Endothelial cell of umbilical vein (primary cell): ENCODE measurements at regions not wholly inside any gene's neighbourhood (a gene's known extent, or its start where the extent isn't known, plus 50 kb on each side); places are given as distances from the start of the nearest gene placed in this dataset.

Experiments used
- BruUV-seq: library from RNA; stranded (reverse); fragments of 400-500 nt; replicated peaks from 2 replicates; lab custom pipeline; 2021; lab: Mats Ljungman, UMichigan
- CTCF ChIA-PET: fragments of 300-600, 350-600 bp; sonication (Branson Sonifier 250); formaldehyde crosslinking; loops from one replicate; lab custom pipeline; 2021; ENCODE audit warnings: antibody characterized with exemption, inconsistent platforms; lab: Charles Lee
- POLR2A ChIA-PET: fragments of 300-600, 350-600 bp; sonication (Branson Sonifier 250); formaldehyde crosslinking; loops from one replicate; lab custom pipeline; 2021; ENCODE audit warnings: antibody characterized with exemption, inconsistent platforms; lab: Charles Lee
- DNase-seq: peaks from one replicate; pipeline ENCODE4 v3.0.0-alpha.2; 2011; ENCODE audit warnings: low read depth, low spot score
- FAIRE-seq: peaks from 2 replicates; lab custom pipeline; 2011; peaks lifted over from hg19 to GRCh38; lab: Jason Lieb, UNC
- H2AFZ ChIP-seq: 2 replicates; pipeline ENCODE4 v1.6.0; 2012; ENCODE audit warnings: low read depth, low read length, control low read depth, inconsistent platforms
- H3K27ac ChIP-seq: 2 replicates; pipeline ENCODE4 v1.5.1; 2011; ENCODE audit warnings: low read depth, mild to moderate bottlenecking, control low read depth, low read length, moderate library complexity; ENCODE audit not compliant: insufficient read depth
- H3K27me3 ChIP-seq, 2 experiments: 2 replicates each; pipeline versions ENCODE4 v1.6.0 to v1.6.1; 2011; ENCODE audit warnings: low read length in 2 of 2, mixed read lengths in 1 of 2; ENCODE audit not compliant: control insufficient read depth in 2 of 2, insufficient read depth in 2 of 2
- H3K36me3 ChIP-seq, 2 experiments: 2 replicates in 1 of 2; 3 replicates in 1 of 2; pipeline ENCODE4 v1.5.1; 2011; ENCODE audit warnings: low read length in 2 of 2, mild to moderate bottlenecking in 1 of 2, moderate library complexity in 1 of 2; ENCODE audit not compliant: control insufficient read depth in 2 of 2, insufficient read depth in 2 of 2; ENCODE audit errors: extremely low read depth in 1 of 2
- H3K4me1 ChIP-seq: 3 replicates; pipeline ENCODE4 v1.5.1; 2011; ENCODE audit warnings: mild to moderate bottlenecking, low read length; ENCODE audit not compliant: control insufficient read depth, insufficient read depth; ENCODE audit errors: extremely low read depth
- H3K4me2 ChIP-seq: 2 replicates; pipeline ENCODE4 v1.6.1; 2011; ENCODE audit warnings: low read length, control low read depth, mixed read lengths; ENCODE audit not compliant: insufficient read depth
- H3K4me3 ChIP-seq, 3 experiments: fragments of 200-600 bp in 1 of 3; sonication (generic), shearing (Covaris generic) in 1 of 3; replicated peaks in 1 of 3; 2 replicates each; pipeline ENCODE4 v1.5.1; 2011 to 2016; ENCODE audit warnings: control low read depth in 3 of 3, low read length in 3 of 3, mild to moderate bottlenecking in 2 of 3, inconsistent platforms in 1 of 3, low read depth in 1 of 3, moderate library complexity in 1 of 3; ENCODE audit not compliant: insufficient read depth in 1 of 3
- H3K79me2 ChIP-seq: 2 replicates; pipeline ENCODE4 v1.6.0; 2012; ENCODE audit warnings: low read length, inconsistent platforms; ENCODE audit not compliant: control insufficient read depth, insufficient read depth
- H3K9ac ChIP-seq: replicated peaks from 2 replicates; pipeline ENCODE3; 2011; ENCODE audit warnings: low read length, control low read depth; ENCODE audit not compliant: insufficient read depth; ENCODE audit errors: extremely low read depth
- H3K9me1 ChIP-seq: replicated peaks from 3 replicates; pipeline ENCODE4 v1.6.0; 2011; ENCODE audit warnings: mild to moderate bottlenecking, low read length; ENCODE audit not compliant: control insufficient read depth, insufficient read depth; ENCODE audit errors: extremely low read depth
- H3K9me3 ChIP-seq: replicated peaks from 2 replicates; pipeline ENCODE4 v1.5.1; 2012; ENCODE audit warnings: low read length, inconsistent platforms; ENCODE audit not compliant: control insufficient read depth, insufficient read depth
- H4K20me1 ChIP-seq: replicated peaks from 2 replicates; pipeline ENCODE3; 2011; ENCODE audit warnings: mild to moderate bottlenecking, low read length; ENCODE audit not compliant: control insufficient read depth, insufficient read depth; ENCODE audit errors: extremely low read depth
- EZH2 ChIP-seq: IDR thresholded peaks from 2 replicates; pipeline ENCODE4 v1.6.1; 2012; ENCODE audit warnings: borderline replicate concordance, low read depth, mild to moderate bottlenecking, moderate library complexity, low read length, inconsistent platforms; ENCODE audit not compliant: severe bottlenecking
- FOS ChIP-seq: IDR thresholded peaks from 2 replicates; pipeline ENCODE4 v1.6.1; 2011; ENCODE audit warnings: mild to moderate bottlenecking, low read length, moderate library complexity, borderline replicate concordance; ENCODE audit not compliant: insufficient read depth
- GATA2 ChIP-seq: IDR thresholded peaks from 2 replicates; pipeline ENCODE4 v1.7.0; 2011; ENCODE audit warnings: low read depth, mild to moderate bottlenecking, moderate library complexity, mixed read lengths, low read length; ENCODE audit not compliant: insufficient read length, insufficient read depth
- JUN ChIP-seq: IDR thresholded peaks from 2 replicates; pipeline ENCODE4 v1.6.1; 2011; ENCODE audit warnings: borderline replicate concordance, low read depth; ENCODE audit not compliant: insufficient read length, insufficient read depth
- MYC ChIP-seq: IDR thresholded peaks from one replicate; pipeline ENCODE4 v1.6.1; 2011; ENCODE audit warnings: mild to moderate bottlenecking, low read depth, low read length
- POLR2A ChIP-seq: IDR thresholded peaks from 2 replicates; pipeline ENCODE4 v1.6.1; 2012; ENCODE audit warnings: low read depth, mild to moderate bottlenecking, control low read depth, low read length
- POLR2AphosphoS5 ChIP-seq: IDR thresholded peaks from 2 replicates; pipeline ENCODE4 v1.6.1; 2012; ENCODE audit warnings: low read depth, mild to moderate bottlenecking, control low read depth, low read length, moderate library complexity; ENCODE audit not compliant: insufficient read depth
- dilution Hi-C: fragments of 300-500 bp; cut with MboI; formaldehyde crosslinking; loops from one replicate; pipeline ENCODE4 v1.15.0; 2019; ENCODE audit warnings: low sequenced_read_pairs; ENCODE audit not compliant: extremely low pct_ligation_motif_present
- intact Hi-C: fragments of 100-400 bp; cut with micrococcal nuclease; formaldehyde crosslinking; loops from one replicate; pipeline ENCODE4 v1.10.0; 2022
- TF ChIP-seq, protein P1 (sequence below), 2 donors: IDR thresholded peaks; 1 replicate in 1 of 2; 2 replicates in 1 of 2; pipeline ENCODE4 v1.5.1; 2011; ENCODE audit warnings: low read length in 2 of 2, mild to moderate bottlenecking in 2 of 2, moderate library complexity in 2 of 2, control low read depth in 1 of 2, inconsistent platforms in 1 of 2, low read depth in 1 of 2; ENCODE audit not compliant: insufficient read depth in 1 of 2; ENCODE audit errors: extremely low read depth in 1 of 2
- TF ChIP-seq, protein P2 (sequence below): IDR thresholded peaks from 2 replicates; pipeline ENCODE4 v1.6.1; 2011; ENCODE audit not compliant: insufficient read depth, insufficient read length

DNA sequence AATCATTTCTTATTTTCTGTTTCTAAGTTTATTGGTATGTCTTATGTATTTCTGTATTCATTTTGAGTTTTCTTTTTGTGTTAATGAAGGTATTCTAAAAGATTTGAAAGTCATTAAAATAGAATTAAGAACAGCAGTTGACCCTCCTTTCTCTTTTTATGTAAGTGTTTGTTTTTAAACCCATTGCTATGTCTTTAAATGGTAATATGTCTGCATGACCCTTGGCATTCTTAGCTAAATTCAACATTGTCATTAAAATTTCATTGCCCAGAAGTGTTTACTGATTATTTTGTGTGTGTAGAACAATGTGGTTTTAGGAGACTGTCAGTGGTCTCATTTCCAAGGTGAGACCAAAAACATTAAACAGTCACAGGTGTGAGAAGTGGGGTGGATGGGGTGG, 197.8 kb downstream of the PCDH7 start:
- H4K20me1 ChIP-seq = no peaks in the 10 kb centered on the region
- H3K9ac ChIP-seq = no peak overlapping the region
- ChIA-PET POLR2A (no interaction called here), CTCF (no interaction called here)
- no peak overlapping the region for H2AFZ ChIP-seq
- H3K9me1 ChIP-seq = no peaks in the 10 kb centered on the region
- DNase-seq (no peak), FAIRE-seq (no peak)
- no peaks in the 10 kb centered on the region for H3K9me3 ChIP-seq
- no peaks in the 10 kb centered on the region for H3K79me2 ChIP-seq
- no peak overlapping the region for H3K4me3 ChIP-seq
- TF ChIP-seq JUN (no peak), GATA2 (no peak), MYC (no peak), EZH2 (no peak), POLR2A (no peak), FOS (no peak), POLR2AphosphoS5 (no peak)
- TF ChIP-seq, protein P1, sequence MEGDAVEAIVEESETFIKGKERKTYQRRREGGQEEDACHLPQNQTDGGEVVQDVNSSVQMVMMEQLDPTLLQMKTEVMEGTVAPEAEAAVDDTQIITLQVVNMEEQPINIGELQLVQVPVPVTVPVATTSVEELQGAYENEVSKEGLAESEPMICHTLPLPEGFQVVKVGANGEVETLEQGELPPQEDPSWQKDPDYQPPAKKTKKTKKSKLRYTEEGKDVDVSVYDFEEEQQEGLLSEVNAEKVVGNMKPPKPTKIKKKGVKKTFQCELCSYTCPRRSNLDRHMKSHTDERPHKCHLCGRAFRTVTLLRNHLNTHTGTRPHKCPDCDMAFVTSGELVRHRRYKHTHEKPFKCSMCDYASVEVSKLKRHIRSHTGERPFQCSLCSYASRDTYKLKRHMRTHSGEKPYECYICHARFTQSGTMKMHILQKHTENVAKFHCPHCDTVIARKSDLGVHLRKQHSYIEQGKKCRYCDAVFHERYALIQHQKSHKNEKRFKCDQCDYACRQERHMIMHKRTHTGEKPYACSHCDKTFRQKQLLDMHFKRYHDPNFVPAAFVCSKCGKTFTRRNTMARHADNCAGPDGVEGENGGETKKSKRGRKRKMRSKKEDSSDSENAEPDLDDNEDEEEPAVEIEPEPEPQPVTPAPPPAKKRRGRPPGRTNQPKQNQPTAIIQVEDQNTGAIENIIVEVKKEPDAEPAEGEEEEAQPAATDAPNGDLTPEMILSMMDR (IDR thresholded peaks at IDR 0.05; ENCODE audit: extremely low read depth in 1 of 2, insufficient read depth in 1 of 2, low read depth in 1 of 2, low read length in 2 of 2) = no peak
- TF ChIP-seq, protein P2, sequence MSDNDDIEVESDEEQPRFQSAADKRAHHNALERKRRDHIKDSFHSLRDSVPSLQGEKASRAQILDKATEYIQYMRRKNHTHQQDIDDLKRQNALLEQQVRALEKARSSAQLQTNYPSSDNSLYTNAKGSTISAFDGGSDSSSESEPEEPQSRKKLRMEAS = no peak
- intact Hi-C loops (no loop called here), dilution Hi-C loops (no loop called here)
- H3K36me3 ChIP-seq = no peaks in the 10 kb centered on the region
- no TSS peak for BruUV-seq
- no peak overlapping the region for H3K4me2 ChIP-seq
- no peak overlapping the region for H3K27ac ChIP-seq
- no peaks in the 10 kb centered on the region for H3K4me1 ChIP-seq
- no peaks in the 10 kb centered on the region for H3K27me3 ChIP-seq
